ENCODE measurements at regions not wholly inside any gene's neighbourhood (a gene's known extent, or its start where the extent isn't known, plus 50 kb on each side); places are given as distances from the start of the nearest gene placed in this dataset.

DNA sequence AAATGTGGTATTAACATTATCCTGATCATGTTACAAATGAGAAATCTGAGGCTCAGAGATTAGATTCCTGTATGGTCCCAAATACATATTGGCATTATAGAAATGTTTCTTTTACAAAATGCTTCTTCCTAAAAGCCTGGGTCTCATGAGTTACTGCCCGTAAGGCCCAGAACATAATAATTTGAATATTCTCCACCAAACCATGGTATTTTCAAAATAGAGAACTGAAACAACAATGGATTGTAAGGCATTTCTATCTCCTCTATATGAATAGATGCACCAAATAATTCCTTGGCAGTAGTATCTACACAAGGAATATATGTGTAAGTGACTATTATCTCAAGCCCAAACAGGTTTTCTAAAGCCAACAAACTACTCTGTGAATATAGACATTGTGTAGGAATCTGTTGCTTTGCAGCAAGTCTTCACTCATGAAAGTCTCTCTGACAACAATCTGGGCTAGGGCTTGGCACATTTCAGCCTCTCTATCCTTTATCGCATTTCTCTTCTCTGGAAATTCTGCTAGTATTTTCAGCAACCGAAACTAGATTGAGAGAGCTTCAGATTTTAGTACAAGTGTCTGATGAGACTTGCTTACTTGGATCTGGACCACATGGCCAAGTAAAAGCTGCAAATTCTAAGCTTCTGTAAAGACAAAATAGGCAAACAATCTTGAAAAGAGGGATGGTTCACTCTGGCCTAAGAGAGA lies 112.8 kb upstream of the ARHGAP20 start:
- TF ChIP-seq, protein P1, sequence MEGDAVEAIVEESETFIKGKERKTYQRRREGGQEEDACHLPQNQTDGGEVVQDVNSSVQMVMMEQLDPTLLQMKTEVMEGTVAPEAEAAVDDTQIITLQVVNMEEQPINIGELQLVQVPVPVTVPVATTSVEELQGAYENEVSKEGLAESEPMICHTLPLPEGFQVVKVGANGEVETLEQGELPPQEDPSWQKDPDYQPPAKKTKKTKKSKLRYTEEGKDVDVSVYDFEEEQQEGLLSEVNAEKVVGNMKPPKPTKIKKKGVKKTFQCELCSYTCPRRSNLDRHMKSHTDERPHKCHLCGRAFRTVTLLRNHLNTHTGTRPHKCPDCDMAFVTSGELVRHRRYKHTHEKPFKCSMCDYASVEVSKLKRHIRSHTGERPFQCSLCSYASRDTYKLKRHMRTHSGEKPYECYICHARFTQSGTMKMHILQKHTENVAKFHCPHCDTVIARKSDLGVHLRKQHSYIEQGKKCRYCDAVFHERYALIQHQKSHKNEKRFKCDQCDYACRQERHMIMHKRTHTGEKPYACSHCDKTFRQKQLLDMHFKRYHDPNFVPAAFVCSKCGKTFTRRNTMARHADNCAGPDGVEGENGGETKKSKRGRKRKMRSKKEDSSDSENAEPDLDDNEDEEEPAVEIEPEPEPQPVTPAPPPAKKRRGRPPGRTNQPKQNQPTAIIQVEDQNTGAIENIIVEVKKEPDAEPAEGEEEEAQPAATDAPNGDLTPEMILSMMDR (IDR thresholded peaks at IDR 0.05), result no peak
- no peak for TF ChIP-seq POLR2A (IDR thresholded peaks at IDR 0.05)

Measured in thyroid gland (tissue), 4 donors.